HG03139 (cell line): ENCODE measurements at regions not wholly inside any gene's neighbourhood (a gene's known extent, or its start where the extent isn't known, plus 50 kb on each side); places are given as distances from the start of the nearest gene placed in this dataset.
"Not testable (repeated sequence)": the region's sequence is repeated elsewhere in the genome, so short reads cannot be mapped to it uniquely, and the experiment has no call there.

ENCODE experiments used
- ATAC-seq: cut with Tn5 transposase; IDR thresholded peaks from one replicate; pipeline ENCODE4 v1.9.1; 2021; ENCODE audit not compliant: unreplicated experiment

DNA sequence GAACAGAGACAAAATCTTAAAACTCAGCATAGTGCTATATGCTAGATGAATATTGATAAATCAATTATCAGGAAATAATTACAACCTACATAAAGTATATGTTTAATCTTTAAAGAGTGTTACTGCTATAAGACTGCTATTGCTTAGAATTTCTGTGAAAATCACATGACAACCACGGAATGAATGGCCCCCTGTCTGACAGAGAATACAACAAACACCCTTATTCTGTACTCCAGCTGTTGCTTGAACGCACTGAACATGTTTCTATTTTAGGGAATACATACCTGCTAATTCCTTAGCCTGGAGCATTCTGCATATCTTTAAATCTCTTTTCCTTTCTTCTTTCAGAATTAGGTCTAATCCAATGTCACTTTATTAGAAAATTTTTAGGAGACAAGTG is 452.4 kb upstream of the PHF14 start:
- no peak for ATAC-seq

DNA sequence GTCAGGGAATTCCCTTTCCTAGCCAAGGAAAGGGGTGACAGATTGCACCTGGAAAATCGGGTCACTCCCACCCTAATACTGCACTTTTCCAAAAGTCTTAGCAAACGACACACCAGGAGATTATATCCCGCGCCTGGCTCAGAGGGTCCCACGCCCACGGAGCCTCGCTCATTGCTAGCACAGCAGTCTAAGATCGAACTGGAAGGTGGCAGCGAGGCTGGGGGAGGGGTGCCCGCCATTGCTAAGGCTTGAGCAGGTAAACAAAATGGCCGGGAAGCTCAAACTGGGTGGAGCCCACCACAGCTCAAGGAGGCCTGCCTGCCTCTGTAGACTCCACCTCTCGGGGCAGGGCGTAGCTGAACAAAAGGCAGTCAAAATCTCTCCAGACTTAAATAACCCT is 440.2 kb upstream of the PHF14 start:
- ATAC-seq: not testable (repeated sequence)

DNA sequence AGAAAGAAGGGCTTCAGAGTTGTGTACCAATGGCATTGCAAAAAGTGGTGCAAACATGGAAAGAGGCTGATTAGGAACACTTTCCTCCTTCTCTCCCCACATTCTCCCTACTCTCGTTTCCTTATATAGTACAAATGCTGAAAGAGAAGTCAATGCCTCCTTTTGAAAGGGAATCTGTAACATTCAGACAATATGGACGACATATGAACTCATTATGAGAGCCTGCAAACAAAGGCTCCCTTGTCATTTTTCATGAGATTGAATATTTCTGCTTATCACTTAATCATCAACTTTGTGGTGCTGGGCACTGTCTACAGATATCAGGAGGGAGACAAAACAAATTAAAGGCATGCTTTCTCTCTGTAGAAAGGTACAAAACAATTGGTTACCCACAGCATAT is 437.1 kb upstream of the PHF14 start:
- no peak for ATAC-seq

DNA sequence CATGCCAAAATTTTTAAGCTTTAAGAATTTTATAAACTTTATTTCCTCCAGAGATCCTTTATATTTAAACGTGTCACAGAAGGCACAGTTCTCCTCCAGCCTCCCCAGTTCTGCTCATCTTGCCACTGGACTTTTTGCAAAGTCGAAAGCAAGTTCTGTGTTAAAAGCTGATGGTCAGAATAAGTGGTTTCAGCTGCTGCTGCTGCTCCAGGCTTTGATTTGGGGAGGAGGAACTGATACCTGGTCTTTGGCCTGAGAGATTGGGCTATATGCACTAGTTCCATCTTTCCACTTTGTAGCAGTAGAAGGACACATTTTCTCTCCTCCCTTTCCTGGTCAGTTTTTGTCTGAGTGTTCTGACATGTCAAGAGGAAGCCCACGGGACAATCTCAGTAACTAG is 435.9 kb upstream of the PHF14 start:
- ATAC-seq: no peak

DNA sequence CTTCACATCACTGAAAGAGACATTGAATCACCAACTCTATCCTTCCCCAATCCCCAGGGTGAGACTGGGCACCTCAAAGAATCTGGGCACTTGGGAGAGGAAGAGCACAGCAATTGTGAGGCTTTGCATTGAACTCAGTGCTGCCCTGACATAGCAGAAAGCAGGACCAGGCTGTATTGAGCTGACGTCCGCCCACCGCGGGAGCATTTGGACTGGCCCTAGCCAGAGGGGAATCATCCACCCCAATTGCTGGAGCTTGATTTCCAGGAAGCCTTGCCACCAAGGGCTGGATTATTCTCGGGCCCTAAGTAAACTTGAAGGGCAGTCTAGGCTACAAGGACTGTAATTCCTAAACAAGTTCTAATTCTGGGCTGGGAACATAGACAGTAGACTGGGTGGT is 416.3 kb upstream of the PHF14 start:
- no peak for ATAC-seq

DNA sequence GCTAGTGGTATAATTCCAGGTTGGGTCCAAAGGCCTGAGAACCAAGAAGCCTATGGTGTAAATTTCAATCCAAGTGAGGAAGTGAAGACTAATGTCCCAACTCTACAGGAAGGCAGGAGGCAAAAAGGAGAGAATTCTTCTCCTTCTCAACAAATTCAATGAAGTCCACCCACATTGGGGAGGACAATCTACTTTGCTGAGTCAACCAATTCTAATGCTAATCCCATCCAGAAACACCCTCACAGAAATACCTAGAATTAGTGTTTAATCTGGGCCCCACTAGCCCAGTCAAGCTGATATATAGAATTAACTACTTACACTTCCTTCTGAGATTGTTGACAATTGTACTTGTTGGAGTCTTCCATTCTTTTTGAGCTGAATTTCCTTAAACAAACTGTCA is 413.2 kb upstream of the PHF14 start:
- no peak for ATAC-seq

DNA sequence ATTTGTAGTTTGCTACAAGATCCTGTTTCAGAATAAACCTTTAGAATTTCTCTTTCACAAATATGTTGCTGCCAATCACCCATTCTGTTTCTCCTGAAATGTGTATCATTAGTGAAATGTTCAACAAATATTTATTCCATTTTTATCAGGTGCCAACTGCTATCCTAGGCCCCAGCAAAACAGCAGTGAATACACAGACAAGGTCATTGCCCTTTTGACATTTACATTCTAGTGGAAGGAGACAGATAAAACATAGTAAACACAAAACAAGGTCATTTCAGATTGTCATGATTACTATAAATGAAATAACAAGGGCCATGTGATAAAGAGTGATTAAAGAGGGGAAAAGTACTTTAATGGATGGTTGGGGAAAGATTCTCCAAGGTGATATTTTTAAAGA is 404.8 kb upstream of the PHF14 start:
- ATAC-seq: no peak

DNA sequence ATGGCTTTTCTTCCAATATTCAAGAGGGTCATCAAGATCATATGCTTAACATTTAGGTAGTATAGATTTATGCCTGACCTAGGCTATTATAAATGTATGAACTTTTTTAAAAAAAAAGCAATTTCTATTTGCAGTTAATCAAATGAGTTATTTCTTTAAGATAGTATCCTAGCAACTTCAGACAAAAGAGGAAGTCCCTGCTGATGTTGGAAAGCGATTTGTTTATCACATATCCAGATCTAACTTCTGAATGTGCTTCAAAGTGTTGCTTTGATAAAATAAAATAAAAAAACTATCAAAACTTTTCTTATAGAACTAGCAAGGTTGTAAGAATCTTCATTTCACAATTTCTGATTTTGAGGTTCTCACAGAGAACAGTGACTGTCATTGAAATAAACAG is 401.9 kb upstream of the PHF14 start:
- no peak for ATAC-seq

DNA sequence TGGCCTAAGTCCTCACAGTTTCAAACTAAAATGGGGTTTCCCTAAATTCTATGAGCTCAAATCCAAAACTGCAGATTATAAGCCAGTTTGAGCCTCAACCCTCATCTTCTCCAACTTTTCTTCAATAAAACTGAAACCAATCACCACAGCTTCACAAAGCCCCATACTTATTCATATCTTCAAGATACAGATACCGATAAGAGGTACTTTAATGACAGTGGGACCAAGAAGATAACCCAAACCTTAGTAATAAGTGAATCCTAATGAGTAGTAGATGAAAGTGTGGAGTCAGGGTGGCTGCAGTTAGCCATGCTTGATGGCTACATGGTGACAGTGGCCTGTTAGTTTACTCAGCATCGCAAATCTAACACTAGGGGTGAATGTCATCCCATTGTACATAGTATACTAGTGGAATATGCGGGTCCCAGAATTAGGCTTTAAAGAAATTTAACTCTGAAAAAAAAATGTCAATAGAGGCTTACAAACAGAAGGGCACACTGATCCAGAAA is 395.8 kb upstream of the PHF14 start:
- ATAC-seq: no peak

DNA sequence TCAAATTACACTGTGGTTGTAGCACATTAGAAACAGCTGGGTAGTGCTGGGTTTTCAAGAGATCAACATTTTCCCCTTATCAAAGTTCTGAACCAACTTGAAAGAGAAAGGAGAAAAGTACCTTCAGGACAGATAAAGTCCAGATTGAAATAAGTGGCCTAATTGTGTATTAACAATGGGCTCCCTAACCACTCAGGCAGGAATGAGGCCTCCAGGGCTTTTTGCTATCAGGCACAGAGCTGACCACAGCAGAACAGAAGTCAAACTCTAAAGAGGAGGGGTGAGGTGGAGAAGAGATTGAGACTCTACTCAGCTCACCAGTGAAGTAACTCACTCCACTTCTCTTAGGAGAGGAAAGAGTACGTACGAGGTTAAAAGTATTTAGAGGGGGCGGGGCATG is 394.1 kb upstream of the PHF14 start:
- no peak for ATAC-seq

DNA sequence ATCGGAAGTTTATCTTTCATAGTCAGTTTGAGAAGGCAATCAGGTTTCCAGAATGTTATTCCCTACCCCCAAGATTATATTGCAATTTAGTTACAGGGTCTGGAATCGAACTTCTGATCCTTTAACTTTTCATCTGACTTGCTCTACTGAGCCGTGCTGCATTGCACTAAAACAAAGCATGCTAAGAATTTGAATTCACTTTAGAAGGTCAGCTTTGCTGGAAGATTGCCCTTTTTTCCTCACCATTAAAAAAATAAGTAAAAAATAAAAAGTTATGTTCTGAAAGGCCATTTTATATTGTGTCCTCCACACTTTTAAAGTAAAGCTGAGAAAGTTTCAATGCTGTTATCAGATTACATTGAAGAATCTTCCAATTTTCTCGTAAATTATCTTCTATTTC is 388.8 kb upstream of the PHF14 start:
- no peak for ATAC-seq

DNA sequence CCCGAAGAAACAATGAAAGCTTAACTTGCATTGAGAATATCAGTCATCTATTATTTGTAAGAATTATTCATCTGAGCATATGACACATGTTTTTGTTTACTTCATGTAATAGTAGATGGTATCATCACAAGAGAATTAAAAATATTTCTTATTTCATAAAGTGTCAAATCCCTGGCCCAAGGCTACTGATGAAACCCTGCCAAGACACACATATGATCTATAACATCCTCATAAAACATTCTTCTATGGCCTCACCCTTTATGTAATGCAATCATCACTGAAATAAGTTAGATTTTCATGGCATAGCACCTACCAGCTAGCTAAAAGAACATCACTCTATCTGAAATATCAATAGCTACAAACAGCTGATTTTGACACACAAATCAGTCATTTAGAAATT is 385.6 kb upstream of the PHF14 start:
- ATAC-seq: no peak

DNA sequence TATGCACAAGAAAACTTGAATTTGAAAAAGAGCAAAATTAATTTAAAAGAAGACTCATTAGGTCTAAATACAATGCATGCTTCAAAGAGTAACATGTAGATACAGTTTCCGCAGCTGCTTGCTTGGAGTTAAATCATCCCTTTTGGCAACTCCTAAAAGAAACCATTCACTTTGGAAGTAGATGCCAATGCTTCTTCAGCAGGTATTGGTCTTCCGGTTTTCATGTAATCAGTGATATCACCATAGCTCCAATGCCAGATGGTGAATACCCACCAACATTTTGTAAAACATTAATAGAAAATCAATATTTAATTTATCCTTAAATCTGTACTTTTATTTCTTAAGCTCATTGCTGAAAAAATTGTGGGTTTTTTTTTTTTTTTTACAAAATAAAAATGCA is 381.1 kb upstream of the PHF14 start:
- no peak for ATAC-seq

DNA sequence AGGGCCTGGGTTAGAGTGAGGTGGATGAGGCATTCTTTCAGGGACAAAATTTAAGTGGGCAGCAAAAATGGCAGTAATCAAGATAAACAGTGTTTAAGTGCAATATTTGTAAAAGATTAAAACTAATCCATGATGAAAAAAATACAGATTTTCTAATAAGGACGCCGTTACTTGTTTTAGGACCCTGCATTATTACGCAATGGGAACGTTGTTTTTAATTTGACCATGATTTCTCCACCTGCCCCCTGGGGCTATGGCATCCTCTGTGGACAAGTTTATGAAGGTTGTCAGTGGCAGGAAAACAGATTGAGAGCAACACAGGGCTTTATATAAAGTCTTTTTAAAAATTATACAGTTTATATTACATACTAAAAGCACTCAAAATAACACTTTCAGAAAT is 380.6 kb upstream of the PHF14 start:
- ATAC-seq: no peak

DNA sequence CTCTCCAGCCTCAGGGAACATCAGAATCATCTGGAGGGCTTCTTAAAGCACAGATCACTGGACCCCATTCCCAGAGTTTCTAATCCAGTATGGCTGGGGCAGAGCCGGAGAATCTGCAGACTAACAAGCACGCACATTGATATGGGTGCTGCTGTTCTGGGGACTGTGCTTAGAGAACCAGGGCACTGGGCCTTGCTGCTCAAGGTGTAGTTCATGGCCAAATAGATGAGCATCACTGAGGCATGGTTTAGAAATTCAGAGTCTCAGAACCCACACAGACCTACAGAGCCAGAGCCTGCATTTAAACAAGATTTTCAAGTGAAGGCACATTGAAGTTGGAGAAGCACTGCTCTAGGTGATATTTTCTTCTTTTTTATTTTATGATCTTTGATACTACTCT is 376.8 kb upstream of the PHF14 start:
- no peak for ATAC-seq

DNA sequence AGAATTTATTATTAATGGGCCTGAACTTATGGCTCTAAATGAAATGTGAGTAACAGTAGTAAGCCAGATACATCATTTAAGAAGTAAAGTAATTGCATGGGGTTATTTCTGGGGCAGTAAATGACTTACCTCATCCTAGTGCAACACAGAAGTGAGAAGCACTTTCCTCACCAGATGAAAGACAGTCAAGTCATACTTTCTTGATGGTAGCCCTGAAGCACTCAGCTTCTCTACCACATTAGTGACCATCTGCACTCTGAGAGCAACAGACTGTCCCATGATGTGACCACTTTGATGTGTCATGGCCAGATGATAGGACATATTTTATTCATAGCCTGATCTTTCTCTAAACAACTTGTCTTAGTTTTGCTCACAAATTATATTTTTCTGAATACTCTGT is 369.5 kb upstream of the PHF14 start:
- ATAC-seq: no peak

DNA sequence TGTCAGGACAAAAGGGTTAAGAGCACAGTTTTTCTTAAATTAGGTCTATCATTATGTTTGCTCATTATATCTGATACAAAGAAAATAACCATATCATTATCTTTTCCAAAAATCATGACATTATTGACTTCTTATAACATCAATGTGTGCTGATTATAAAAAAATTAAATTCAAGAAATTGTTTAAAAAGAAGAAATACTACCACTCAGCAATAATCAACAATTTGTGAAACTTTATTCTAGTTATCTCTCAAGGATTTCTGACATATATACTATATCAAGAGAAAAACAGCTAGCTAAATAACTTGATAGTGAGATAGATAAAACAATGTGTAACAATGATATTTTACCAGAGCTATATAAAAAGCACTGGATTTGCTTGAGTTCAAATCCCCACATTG is 360.7 kb upstream of the PHF14 start:
- ATAC-seq: no peak

DNA sequence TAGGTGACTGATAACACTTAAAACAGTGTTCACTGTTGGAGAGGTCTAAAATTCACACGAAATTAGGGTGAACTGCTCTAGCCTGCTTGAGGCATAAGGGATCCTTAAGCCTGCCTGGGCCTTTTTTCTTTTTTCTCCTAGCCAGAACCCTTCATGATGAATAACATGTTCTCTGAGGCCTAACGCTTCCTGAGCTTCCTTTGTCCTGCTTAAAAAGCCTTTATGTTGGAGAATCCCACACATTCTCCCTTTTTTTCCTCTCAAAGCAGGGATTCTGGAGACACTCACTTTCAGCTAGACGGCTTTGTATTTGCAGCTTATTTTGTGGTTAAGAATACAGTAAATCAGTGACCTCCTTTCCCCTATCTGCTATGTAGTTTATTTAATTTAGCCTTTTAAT is 354.7 kb upstream of the PHF14 start:
- ATAC-seq: no peak

DNA sequence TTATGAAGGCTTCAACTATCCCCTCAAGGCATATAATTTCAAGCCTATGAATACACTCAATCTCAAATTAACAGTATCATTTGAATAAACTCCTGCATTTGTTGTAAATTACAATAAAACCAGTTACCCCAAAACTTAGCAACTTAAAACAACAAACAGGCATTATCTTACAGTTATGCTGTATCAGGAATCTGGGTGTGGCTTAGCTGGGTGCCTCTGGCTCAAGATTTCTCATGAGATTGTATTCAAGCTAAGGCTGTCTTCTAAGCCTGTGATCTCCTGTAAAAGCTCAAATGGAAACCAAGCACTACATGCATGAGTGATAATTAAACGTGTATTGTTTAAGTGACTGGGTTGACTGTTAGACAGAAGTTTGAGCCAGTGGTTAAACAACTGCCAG is 341.0 kb upstream of the PHF14 start:
- ATAC-seq: no peak

DNA sequence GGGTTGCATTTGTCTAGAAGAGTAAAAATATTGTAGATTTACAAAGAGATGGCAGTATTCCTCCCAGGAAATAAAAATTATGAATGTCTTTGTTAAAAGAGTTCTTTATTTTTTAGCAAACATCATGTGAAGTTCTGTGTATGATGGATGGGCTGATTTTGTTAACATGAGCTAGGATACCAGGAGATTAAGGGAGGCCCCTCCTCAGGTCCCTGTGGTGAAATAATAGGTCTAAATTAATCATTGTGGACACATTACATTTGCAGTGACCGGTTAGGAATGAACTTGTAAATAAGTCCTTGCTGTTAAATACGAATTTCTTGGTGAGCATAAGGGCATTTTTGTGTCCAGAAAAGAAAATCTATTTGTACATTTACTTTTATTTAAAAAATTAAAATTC is 339.4 kb upstream of the PHF14 start:
- no peak for ATAC-seq

DNA sequence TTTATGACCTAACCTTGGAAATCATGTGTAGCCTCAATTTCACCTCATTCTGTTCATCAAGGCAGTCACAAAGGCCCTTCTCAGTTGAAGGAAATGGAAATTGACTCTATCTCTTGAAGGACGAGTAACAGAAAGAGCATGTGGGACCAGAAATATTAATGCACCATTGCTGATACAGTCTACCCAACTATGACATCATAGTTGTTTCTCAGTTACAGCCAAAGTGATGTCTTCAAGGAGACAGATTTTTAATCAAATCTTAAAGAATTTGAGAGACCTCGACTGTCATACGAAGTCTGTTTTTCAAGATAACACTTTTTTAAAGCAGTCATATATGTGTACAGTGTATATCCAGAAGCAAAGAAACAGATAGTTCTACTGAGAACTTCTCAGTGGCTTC is 335.7 kb upstream of the PHF14 start:
- no peak for ATAC-seq

DNA sequence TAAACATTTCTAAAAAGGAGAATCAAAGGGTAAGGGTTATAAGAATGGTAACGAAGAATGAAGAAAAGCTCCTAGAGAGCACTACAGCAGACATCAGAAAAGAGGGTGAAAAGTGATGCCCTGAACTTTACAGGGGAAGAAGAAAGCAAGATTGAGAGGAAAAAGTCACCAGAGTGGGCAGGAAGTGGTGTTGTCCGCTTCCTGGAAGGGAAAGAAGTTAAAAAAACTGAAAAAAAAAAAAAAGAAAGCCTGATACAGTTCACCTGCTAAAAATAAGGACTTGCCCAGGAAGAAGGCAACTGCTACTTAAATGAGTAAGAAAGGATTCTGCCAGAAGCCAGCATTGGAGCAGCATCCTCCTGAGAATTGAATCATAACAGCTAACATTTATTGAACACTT is 330.1 kb upstream of the PHF14 start:
- no peak for ATAC-seq

DNA sequence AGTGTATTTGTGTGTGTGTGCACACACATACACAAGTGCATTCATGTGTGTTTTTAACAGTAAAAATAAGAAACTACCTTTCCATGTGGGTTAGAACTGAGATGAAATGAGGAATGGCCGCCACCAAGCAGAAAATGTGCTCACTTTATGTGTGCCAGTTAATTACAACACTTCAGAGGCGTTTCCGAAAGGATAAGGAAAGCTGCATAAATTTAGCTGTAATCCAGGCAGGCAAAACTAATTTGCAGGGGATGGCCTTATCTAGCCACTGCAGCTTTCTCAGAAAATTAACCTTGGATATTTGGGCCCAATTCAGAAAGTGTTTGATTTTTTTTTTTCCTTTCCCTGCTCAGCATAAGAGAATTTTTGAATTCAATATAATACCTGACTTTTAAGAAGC is 328.8 kb upstream of the PHF14 start:
- ATAC-seq: no peak

DNA sequence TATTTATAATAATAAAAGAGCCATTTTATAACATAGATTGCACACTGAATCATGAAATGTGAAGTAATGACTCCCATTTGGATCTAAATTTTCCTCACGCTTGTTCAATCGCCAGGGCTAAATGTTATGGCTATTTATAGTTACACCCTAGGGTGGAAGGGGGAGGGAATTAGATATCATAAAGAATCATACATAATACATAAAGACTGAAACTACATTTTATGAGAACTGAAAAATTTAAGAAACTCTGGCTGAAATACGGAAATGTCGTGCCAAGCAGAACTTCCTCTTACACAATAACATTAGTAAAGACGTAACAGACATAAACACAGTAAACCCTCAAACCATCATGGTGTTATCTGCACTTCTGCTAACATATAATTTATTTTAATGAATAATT is 327.5 kb upstream of the PHF14 start:
- no peak for ATAC-seq
